B cell (primary cell): ENCODE measurements at regions not wholly inside any gene's neighbourhood (a gene's known extent, or its start where the extent isn't known, plus 50 kb on each side); places are given as distances from the start of the nearest gene placed in this dataset.

Experiments
- CTCF ChIP-seq: fragments of 200-600 bp; IDR thresholded peaks from one replicate; pipeline ENCODE4 v1.8.0; 2022; ENCODE audit warnings: antibody characterized with exemption, mild to moderate bottlenecking
- EZH2 ChIP-seq: IDR thresholded peaks from 2 replicates; pipeline ENCODE4 v1.6.1; 2012; ENCODE audit warnings: borderline replicate concordance, low read depth, mild to moderate bottlenecking, moderate library complexity, low read length; ENCODE audit not compliant: insufficient read depth, poor library complexity, severe bottlenecking

GRCh38 chr2:228543117-228543516 is 361.6 kb upstream of the SPHKAP start:
- TF ChIP-seq CTCF = no peak
- no peak for TF ChIP-seq EZH2
